DMS114 treated with DMSO at 0.1 percent for 48 hours (cell line): ENCODE measurements at regions not wholly inside any gene's neighbourhood (a gene's known extent, or its start where the extent isn't known, plus 50 kb on each side); places are given as distances from the start of the nearest gene placed in this dataset.
A peak's percentile ranks its signal among the peaks of the same experiment; 100 is the strongest.
"Not testable (repeated sequence)": the region's sequence is repeated elsewhere in the genome, so short reads cannot be mapped to it uniquely, and the experiment has no call there.

Experiments used
- DNase-seq: peaks from one replicate; lab custom pipeline; 2025; ENCODE audit not compliant: unreplicated experiment; lab: John Stamatoyannopoulos, UW

DNA sequence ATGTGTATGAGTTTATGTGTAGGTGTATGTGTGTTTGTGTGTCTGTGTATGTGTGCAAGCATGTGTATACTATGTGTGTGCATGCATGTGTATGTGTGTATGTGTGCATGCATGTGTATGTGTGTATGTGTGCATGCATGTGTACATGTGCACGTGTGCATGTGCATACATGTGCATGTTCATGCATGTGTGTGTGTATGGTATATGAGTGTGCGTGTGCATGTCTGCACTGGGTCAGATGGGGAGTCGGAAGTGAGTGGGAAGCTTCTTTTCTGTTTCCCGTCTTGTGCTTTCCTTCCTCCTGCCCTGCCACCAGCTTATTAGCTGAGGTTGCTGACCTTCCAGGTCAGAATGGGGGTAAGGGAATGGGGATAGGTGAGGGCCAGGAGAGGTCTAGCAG, 174.7 kb downstream of the MAP2K4 start:
- no peak for DNase-seq

DNA sequence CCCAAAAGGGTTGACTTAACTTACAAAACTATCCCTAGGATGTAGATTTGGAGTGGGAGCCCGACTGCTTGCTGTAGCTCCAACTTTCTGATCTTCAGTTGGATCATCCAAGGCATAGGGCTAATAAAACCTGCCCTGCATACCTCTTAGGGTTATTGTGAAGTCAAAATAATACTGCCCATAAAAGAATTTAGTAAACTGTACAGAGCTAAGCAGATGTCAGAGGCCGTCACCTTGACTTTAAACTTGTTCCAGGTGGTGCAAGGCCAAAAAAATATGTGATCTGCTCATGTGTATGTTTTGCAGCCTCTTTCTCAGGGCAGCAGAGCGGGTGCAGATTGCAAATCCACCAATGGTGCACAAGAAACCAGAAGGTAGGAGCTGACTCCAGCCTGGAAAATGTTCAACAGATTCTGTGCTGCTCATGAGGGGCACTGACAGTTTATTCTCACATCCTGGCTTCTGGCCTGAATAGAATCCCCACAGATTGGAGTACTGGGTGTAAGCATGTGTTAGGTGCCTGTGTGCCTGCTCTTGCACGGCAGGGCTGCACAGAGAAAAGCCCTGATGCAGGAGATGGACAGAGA, 180.7 kb downstream of the MAP2K4 start:
- DNase-seq, result no peak

DNA sequence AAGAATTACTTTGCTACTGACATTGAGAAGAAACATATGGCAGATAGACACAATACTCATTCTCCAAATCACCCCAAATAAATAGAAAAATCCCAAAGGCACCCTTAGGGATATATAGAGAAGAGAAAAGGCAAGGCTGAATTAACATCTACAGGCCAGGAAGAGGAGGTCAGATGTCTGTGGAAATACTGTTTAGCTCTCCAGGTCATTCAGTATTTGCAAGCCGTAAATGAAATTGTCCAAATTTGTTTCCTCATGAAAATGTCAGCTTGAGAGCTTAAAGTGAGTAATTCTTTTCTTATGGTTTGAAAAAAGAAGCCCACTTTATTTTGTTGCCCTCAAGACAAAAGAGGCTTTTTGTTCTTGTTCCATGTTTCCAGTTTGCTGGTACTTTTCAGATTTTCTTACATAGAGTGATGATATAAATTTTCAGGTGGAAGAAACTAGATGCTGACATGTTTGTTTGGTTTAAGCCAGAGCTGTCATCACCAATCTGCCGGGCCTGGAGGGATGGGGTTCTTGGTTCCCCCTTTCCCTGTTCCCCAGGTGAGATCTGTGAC, 189.0 kb downstream of the MAP2K4 start:
- DNase-seq, result no peak

DNA sequence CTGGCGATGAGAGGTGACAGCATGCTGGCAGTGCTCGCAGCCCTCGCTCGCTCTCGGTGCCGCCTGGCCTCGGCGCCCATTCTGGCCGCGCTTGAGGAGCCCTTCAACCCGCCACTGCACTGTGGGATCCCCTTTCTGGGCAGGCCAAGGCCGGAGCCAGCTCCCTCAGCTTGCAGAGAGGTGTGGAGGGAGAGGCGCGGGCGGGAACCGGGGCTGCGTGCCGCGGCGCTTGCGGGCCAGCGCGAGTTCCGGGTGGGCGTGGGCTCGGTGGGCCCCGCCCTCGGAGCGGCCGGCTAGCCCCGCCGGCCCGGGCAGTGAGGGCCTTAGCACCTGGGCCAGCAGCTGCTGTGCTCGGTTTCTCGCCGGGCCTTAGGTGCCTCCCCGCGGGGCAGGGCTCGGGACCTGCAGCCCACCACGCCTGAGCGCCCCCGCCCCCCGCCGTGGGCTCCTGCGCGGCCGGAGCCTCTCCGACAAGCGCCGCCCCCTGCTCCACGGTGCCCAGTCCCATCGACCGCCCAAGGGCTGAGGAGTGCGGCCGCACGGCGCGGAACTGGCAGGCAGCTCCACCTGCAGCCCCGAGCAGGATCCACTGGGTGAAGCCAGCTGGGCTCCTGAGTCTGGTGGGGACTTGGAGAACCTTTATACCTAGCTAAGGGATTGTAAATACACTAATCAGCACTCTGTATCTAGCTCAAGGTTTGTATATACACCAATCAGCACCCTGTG, 200.2 kb downstream of the MAP2K4 start:
- not testable (repeated sequence) for DNase-seq

DNA sequence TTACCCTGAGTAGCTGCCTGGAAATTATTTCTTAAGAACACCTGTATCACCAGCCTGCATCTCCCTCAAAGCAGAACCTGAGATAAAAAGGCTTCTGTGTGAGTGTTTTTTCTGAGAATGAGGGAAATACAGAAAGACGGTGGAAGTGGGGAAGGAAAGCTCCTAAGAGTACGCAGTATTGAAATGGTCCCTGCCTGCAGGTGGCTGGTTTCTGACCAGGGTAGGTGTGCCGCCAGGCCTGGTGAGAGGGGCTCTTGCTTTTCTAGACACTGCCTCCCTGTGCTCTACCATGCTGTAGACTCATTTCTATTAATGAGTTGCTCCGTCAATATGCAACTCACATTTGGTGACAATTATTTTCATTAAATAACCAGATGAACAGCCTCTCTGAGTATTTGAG, 201.7 kb downstream of the MAP2K4 start:
- DNase-seq, result no peak

DNA sequence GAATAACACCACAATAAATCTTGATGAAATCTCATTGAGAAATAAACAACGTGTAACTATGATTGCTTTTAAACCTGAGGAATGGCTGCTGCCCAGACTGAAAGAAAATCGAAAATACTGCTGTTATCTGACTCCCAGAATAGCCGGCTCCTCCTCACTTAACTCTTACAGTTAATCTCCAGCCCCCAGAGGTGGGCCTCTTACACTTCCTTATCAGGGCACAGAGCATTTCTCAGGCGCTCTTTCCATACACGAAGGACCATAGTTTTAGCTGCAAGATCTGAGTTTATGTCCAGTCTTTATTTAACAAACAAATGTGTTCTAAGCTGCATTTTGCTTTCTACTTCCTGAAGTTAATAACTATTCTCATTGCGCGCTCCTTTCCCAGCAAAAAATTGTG, 206.9 kb downstream of the MAP2K4 start:
- no peak for DNase-seq

DNA sequence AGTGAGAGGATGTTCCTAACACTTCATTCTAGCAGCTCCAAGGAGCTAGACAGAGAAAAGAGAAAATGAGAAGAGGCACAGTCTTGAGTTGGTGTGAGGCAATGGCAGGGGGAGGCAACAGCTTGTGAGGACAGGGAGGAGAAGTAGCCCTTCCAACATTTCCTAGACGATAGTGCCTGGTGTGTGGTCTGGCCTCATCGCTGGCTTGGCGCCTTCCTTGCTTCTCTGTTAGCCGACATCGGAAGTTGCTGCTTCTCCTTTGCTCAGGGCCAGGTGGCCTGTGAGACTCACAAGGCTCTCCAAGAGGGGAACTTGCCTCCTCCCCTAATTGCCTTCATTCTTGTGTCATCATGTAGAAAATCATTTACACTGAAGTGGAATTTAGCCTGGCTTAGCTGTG, 208.7 kb downstream of the MAP2K4 start:
- DNase-seq, result peak; percentile 0

DNA sequence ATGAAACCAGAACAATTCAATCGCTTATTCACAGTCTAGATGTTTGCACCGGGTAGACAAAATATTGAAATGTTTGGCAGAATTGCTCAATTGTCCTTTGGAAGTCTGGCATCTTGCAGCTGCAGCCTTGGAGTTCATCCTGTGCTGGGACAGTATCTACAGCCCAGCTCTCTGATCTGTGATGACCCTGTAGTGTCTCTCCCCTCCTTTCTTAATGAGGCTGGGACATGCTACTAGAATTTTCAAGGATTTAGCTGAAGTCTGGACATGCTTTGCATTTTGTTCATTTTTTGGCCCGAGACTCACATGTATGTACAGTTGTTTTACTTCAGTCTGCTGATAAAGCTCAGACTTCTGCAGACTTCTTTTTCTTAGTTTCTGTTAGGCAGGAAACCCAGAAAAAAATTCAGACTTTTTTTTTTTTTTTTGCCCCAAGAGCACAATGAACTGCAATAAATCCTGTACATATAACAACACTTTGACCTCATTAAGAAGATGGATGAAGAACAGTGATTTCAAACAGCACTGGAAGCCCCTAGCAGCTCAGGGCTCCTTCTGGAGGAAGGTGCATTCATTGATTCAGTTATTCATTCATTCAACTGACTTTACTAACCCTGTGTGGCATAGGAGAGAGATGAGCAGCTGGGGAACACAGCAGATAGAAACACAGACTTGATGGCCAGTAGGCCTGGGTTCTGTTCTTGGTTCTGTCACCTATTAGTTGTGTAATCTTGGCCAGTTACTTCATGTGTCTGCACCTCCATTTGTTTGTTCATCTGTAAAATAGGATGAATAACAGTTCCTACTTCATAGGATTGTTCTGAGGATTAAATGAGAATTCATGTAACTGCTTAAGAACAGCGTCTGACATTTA, 210.0 kb downstream of the MAP2K4 start:
- no peak for DNase-seq

DNA sequence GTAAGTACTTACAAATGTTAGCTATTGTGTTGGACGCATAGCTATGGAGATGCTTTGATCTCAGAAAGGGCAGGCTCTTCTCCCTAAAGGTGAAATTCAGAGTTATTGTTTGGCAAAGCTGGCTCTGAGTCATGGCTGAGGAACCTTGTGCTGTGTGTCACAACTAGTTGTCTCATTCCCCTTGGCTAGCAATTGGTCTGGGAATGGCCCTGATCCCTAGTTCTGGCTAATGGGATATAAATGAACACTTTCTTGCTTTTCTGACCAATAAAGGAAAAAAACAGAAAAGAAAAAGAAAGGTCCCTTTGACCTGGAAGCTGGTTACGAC, 210.6 kb downstream of the MAP2K4 start:
- no peak for DNase-seq

DNA sequence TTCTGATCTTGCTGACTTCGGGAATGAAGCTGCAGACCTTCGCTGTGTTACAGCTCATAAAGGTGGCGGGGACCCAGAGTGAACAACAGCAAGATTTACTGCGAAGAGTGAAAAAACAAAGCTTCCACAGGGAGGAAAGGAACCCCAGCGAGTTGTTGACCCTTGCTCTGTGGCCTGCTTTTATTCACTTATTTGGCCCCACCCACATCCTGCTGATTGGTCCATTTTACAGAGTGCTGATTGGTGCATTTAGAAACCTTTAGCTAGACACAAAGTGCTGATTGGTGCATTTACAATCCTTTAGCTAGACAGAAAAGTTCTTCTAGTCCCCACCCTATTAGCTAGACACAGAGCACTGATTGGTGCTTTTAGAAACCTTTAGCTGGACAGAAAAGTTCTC, 218.3 kb downstream of the MAP2K4 start:
- DNase-seq, result not testable (repeated sequence)

DNA sequence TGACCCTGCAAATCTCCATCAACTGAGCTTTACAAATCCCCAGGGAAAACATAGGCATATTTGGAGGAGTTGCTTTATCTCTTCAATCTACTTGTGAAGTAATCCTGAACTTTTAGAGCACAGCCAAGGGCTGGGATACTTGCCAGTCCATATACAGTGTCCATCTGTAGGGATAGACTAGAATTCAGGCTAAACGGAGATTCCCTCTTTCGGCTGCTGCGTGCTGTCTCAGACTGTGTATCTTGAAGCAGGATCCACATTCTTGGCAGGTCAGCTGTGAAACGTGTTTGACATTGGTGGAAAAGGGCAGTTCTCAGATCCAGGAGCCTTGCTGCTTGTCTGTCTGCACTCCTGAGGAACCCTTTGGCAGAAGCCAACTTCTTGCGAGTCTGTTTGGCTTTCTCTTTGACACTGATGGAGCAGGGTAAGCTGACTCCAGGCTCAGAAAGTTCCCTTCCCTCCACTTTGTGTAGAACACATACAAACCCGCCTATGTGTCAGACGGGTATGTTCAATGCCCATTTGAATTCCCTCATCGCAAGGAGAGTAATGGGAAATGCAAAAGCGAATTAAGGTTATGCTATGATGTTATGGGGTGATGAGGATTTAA, 221.8 kb downstream of the MAP2K4 start:
- no peak for DNase-seq

DNA sequence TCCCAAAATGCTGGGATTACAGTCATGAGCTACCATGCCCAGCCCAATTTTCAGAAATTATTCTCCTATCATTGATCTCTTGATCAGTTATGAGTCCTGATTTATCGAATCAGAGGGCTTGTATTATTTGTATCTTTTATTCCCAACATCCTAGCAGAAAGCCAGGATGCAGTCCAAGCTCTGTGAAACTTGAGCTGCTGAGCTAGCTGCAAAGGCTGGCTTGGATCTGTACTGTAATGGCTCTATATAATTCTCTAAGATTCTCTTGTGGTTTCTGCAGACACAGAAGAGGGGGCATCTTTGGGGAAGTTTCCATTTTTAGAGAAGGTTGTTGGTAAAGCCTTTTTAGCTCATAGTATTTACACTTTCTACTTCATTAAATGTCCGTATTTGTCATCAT, 227.1 kb downstream of the MAP2K4 start:
- no peak for DNase-seq

DNA sequence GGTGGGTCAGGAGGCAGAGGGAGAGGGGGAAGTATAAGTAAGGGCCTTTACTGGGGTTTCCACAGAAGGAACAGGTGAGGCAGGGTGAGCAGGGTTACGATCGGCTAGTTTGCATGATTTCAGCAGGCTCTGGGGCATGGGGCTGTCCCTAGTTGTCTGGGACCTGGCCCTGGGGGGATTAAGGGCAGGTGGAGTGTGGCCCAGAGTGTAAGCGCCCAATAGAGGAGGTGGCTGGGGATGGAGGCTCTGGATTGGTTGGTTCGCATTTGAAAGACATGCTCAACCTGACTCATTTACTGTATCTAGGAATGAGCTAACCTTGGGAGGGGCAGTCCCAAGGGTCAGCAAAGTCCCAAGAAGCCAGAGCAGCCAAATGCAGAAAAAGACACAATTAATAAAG, 230.3 kb downstream of the MAP2K4 start:
- no peak for DNase-seq

DNA sequence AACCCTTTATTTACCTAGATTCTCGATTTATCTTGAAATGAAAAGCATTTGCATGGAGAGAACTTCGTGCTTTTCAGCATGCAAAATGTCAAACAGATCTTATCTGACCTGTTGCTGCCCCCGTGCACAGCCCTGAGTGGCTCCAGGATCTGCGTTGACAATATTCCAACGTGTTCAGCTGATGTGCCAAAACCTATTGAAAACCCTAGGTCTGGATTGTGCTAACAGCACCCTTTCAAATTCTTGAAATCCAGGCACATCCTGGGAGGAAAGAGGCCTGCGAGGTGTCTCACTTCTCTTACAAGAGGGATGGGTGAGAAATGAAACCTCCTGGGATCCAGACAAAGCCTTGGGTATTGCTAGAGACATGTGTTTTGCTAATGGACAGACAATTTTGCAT, 231.8 kb downstream of the MAP2K4 start:
- no peak for DNase-seq

DNA sequence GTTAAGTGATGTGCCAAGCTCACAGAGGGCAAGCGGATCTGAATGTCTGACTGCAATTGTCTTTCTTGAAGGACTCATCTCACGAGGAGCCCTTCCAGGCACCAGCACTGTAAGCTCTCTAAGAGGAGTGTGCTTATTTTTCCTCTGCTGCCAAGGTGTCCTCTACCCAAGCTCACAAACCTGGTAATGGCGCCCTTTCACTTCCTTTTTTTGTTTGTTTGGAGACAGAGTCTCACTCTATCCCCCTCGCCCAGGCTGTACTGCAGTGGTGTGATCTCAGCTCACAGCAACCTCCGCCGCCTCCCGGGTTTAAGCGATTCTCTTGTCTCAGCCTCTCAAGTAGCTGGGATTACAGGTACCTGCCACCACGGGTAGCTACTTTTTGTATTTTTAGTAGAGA, 233.8 kb downstream of the MAP2K4 start:
- no peak for DNase-seq

DNA sequence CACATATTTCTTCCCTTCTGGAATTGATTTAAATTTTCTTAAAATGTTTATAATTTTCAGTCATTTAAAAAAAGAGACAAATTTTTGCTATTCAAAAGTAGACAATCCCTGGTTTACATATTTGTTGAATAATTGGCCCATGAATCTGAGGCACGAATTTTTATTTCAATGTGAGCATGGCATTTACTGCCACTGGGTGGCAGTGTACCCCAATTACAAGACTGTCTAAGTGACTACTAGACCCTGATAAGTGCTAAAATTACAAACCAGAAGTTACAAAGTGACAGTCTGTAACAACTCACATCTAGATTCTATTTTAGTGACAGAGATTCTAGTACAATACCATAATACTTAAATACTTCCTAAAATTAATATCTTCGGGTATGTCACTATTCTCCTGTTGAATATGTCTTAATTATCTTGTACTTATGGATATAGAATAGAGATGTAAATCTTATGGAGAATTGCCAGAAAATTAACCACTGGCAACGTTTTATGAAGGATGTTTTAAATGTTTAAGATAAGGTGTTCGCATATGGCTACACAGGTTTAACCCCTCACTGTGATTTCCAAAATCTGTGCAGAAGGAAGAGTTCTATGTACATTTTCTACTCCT, 235.8 kb downstream of the MAP2K4 start:
- peak; percentile 3 for DNase-seq

DNA sequence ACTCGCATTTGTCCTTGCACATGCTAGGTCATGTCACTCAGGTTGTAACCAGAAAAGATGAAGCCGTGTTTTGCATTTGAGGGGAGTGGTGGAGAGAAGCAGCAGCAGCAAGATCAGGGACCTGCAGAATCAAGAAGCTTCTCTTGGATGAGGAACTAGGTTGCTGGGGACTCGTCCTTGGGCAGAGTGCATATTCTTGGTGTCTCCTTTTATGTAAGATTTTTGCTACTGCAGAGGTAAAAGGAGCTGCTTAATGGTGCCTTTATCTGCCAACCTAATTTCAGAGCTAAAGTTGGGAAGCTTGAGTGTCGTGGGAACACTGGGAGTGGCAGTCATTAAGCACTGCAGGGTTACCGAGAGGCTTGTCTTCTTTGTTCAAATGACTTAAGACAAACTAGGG, 236.5 kb downstream of the MAP2K4 start:
- DNase-seq, result no peak

DNA sequence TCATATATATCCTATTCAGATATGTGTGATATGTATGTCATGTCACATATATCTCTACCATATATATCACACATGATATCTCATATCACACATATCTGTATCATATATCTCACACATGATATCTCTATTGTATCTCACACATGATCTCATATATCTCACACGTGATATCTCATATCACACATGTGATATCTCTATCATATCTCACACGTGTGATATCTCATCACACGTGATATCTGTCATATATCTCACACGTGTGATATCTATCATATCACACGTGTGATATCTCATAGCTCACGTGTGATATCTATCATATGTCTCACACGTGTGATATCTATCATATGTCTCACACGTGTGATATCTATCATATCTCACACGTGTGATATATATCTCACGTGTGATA, 240.7 kb downstream of the MAP2K4 start:
- no peak for DNase-seq

DNA sequence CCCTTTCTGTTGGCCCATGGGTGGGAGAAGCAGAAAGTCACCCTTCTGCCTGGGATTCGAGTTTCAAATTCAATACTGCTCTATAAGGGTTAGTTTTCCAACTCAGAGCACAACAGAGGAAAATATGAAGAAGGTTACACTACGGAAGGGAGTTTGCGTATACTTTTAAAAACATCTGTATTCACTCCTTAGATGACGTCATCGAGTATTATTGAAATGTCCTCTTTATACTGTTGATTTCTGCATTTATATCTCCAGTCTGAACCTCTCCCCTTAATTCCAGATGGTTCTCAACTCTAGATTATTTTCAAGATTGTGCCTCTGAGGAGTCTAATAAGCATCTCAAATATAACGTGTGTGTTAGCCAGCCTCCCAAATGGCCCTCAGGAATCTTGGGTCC, 249.1 kb downstream of the MAP2K4 start:
- no peak for DNase-seq

DNA sequence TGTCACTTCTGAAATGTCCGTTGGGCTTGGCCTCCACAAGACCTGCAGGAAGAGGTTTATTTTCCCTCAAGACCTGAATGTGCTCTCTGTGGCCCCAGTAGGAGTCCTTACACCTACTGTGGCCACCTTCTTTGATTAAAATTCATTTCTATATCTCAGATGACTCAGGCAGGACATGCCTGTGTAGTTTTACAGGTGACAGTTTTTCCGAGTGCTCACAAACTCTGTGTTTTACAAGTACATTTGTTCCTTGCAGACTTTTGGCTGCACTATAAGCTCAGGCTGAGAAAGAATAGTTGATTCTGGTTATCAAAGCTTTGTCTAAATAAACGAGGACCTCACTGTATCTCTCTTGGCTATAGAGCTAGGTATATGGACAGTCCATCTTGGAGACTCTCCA, 257.1 kb downstream of the MAP2K4 start:
- DNase-seq, result no peak

DNA sequence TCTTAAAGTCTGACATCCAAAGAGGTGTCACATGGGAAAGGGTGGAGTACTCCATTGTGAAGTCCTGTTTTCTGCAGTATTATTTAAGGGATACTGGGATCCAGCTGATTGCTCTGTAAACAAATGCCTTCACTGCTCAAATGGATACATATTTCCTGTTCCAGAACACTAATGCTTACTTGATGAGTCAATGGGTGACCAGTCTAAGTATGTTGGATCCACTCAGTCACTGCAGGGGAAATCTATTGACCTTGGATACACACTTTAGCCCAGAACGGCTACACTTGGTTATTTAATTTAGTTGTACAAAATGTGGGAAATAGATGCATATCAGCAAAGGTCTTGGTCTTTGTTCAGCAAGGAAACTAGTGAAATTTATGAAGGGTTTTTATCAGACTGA, 261.4 kb downstream of the MAP2K4 start:
- no peak for DNase-seq
